CD4-positive, alpha-beta memory T cell (primary cell): ENCODE measurements at regions not wholly inside any gene's neighbourhood (a gene's known extent, or its start where the extent isn't known, plus 50 kb on each side); places are given as distances from the start of the nearest gene placed in this dataset.

Experiments
- CTCF ChIA-PET: fragments of 350-600 bp; sonication (Branson Sonifier 250); formaldehyde crosslinking; loops from one replicate; lab custom pipeline; 2021; ENCODE audit warnings: inconsistent platforms; ENCODE audit not compliant: partially characterized antibody; lab: Charles Lee
- POLR2A ChIA-PET: fragments of 350-600 bp; sonication (Branson Sonifier 250); formaldehyde crosslinking; loops from one replicate; lab custom pipeline; 2021; ENCODE audit not compliant: partially characterized antibody; lab: Charles Lee
- DNase-seq, 5 donors: peaks; one replicate each; pipeline versions ENCODE4 v3.0.0 to v3.0.0-alpha.2; 2020 to 2022; ENCODE audit warnings: mixed read lengths in 1 of 5
- H3K27ac ChIP-seq: one replicate; pipeline ENCODE4 v1.7.0; 2013; ENCODE audit warnings: low read depth, low read length
- H3K27me3 ChIP-seq: 2 replicates; pipeline ENCODE4 v1.7.0; 2013; ENCODE audit warnings: mild to moderate bottlenecking, low read length, moderate library complexity; ENCODE audit not compliant: insufficient read depth
- H3K36me3 ChIP-seq: 2 replicates; pipeline ENCODE4 v1.7.0; 2013; ENCODE audit warnings: mild to moderate bottlenecking, low read length, moderate library complexity; ENCODE audit not compliant: insufficient read depth
- H3K4me1 ChIP-seq: 2 replicates; pipeline ENCODE4 v1.7.0; 2013; ENCODE audit warnings: mild to moderate bottlenecking, low read length, moderate library complexity; ENCODE audit not compliant: insufficient read depth
- H3K4me3 ChIP-seq, 2 donors: one replicate each; pipeline ENCODE4 v1.7.0; 2013; ENCODE audit warnings: low read length in 2 of 2, mild to moderate bottlenecking in 1 of 2
- H3K9me3 ChIP-seq, 2 donors: one replicate each; pipeline ENCODE4 v1.7.0; 2013; ENCODE audit warnings: low read length in 2 of 2, control low read depth in 1 of 2; ENCODE audit not compliant: control insufficient read depth in 1 of 2
- H3K27ac Mint-ChIP-seq, 7 donors: one replicate each; pipeline ENCODE4 v1.8.0; 2020 to 2021; ENCODE audit warnings: mixed read lengths in 7 of 7, mild to moderate bottlenecking in 6 of 7, inconsistent platforms in 3 of 7, moderate library complexity in 3 of 7
- H3K27me3 Mint-ChIP-seq, 2 donors: one replicate each; pipeline ENCODE4 v1.8.0; 2020 to 2021; ENCODE audit warnings: mixed read lengths in 2 of 2
- H3K36me3 Mint-ChIP-seq, 2 donors: one replicate each; pipeline ENCODE4 v1.8.0; 2020 to 2021; ENCODE audit warnings: mixed read lengths in 2 of 2, inconsistent platforms in 1 of 2, mild to moderate bottlenecking in 1 of 2
- H3K4me1 Mint-ChIP-seq, 4 donors: one replicate each; pipeline ENCODE4 v1.8.0; 2020 to 2021; ENCODE audit warnings: mixed read lengths in 4 of 4, mild to moderate bottlenecking in 1 of 4
- H3K4me3 Mint-ChIP-seq, 8 donors: one replicate each; pipeline ENCODE4 v1.8.0; 2020 to 2021; ENCODE audit warnings: mixed read lengths in 8 of 8, mild to moderate bottlenecking in 7 of 8, moderate library complexity in 6 of 8, inconsistent platforms in 3 of 8
- H3K9me3 Mint-ChIP-seq, 8 donors: one replicate each; pipeline ENCODE4 v1.8.0; 2020 to 2021; ENCODE audit warnings: mixed read lengths in 8 of 8, mild to moderate bottlenecking in 5 of 8, inconsistent platforms in 3 of 8, moderate library complexity in 1 of 8
- intact Hi-C: fragments of 100-400 bp; cut with micrococcal nuclease; formaldehyde crosslinking; loops from one replicate; pipeline ENCODE4 v1.15.1; 2023

DNA sequence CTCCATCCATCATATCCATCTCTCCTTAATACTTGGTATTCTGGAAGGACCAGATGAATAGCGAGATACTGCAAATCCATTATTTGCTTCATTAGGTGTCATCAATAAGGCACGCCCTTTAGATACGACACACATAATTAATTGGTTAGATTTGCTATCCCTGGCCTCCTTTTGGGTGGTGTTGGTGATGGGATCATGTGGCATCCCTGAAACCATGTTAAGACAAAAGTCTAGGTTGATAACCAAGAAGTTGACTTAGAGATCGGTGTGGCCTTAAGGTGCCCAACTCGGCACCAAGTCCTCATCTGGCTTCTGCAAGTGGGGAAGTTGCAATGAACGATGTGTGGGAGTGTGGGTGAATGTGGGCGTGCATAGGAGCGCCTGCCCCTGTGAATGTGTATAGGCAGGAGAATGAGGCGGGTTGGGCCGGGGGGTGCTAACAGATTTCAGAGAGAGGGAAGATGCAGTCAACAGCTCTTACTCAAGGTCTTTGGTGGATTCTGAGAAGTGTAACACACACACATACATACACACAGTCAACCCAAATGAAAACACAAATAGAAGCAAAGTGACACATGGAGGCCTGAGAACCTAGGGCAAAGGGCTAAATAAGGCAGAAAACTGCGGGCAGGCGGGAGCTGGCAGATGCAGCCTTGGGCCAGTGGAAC lies 415.7 kb upstream of the ESRRG start:
- H3K36me3 Mint-ChIP-seq: peaks cover 0 to 5% of the 10 kb centered on the region in 2 donors
- no peak overlapping the region for H3K27ac Mint-ChIP-seq
- H3K9me3 Mint-ChIP-seq: peaks cover 2 to 34% (median 22%) of the 10 kb centered on the region in 8 donors
- no peak overlapping the region for H3K4me3 ChIP-seq
- CTCF ChIA-PET: no interaction called here
- peaks cover 0 to 5% (median 4%) of the 10 kb centered on the region in 4 donors for H3K4me1 Mint-ChIP-seq
- H3K4me3 Mint-ChIP-seq: peak overlapping the region in 1 of 8 donors; percentile 9
- no peak for DNase-seq
- peaks cover 39 to 50% of the 10 kb centered on the region in 2 donors for H3K27me3 Mint-ChIP-seq
- no peaks in the 10 kb centered on the region for H3K9me3 ChIP-seq
- H3K27me3 ChIP-seq: peaks cover 7% of the 10 kb centered on the region
- H3K4me1 ChIP-seq: no peaks in the 10 kb centered on the region
- POLR2A ChIA-PET: no interaction called here
- intact Hi-C loops: no loop called here
- H3K36me3 ChIP-seq: no peaks in the 10 kb centered on the region
- no peak overlapping the region for H3K27ac ChIP-seq

DNA sequence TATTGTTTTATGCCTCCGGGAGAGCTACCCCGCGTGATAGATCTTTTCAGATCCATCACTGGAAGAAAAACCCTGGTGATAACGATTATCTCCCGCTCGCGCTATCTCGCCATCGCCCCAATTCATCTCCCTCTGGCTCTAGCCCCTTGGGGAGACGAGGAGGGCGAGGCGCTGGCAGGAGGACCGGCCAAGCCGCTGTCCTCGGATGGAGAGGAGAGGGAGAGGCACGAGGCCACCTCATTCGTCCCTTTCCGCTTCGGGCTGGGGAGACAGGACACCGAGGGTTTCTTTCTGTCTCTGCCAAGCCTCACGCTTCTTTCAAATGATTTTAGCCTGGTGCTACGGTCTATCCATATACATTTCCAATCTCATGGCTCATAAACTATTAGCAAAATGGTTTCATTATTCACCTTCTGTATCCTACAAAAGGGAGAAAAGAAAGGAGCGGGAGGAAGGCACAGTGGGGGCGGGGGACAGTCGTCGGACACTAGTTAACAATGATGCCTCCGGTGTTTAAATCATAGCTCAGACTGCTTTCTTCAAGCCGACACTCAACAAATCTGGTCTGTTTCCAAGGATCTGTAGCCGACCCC lies 415.0 kb upstream of the ESRRG start:
- H3K9me3 ChIP-seq: no peaks in the 10 kb centered on the region
- H3K36me3 Mint-ChIP-seq: peaks cover 0 to 5% of the 10 kb centered on the region in 2 donors
- no peak for DNase-seq
- H3K4me3 ChIP-seq: no peak overlapping the region
- ChIA-PET POLR2A (no interaction called here), CTCF (no interaction called here)
- H3K27ac ChIP-seq: no peak overlapping the region
- H3K9me3 Mint-ChIP-seq: peaks cover 2 to 39% (median 23%) of the 10 kb centered on the region in 8 donors
- H3K4me3 Mint-ChIP-seq: no peak overlapping the region
- H3K36me3 ChIP-seq: no peaks in the 10 kb centered on the region
- intact Hi-C loops: no loop called here
- H3K27me3 ChIP-seq: peaks cover 7% of the 10 kb centered on the region
- no peak overlapping the region for H3K27ac Mint-ChIP-seq
- H3K27me3 Mint-ChIP-seq: peaks cover 41 to 52% of the 10 kb centered on the region in 2 donors
- peaks cover 0 to 5% (median 4%) of the 10 kb centered on the region in 4 donors for H3K4me1 Mint-ChIP-seq
- no peaks in the 10 kb centered on the region for H3K4me1 ChIP-seq

DNA sequence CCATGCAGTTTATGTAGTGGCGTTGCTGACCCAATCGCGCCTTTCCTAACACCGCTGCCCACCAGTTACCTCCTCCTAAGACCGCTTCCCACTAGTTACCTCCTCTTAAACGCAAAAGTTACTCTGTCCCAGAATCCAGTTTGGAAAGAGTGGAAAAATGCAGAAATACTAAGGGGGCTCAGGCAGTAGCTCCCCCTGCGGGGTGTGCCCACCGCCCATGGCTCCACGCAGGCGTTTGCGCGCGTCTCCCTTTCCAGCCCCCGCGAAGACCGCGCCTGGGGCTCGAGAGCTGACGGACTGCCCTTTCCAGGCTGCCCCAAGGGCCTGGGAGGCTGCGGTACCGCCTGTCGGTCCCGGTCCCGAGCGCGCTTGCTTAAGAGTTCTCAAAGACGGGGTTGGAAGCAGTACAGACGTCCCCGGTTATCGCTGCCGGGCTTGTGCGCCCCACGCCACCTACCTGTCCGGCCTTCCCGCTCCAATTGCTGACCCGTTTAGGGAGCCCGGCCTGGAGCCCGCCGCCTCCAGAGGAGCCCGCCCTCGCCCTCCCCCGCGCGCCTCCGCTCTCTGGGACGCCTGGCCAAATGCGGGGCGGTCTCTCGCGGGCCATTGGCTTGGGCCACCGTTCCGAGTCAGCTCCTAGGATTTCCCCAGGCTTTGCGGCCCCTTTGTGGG lies 414.1 kb upstream of the ESRRG start:
- no peak overlapping the region for H3K4me3 Mint-ChIP-seq
- CTCF ChIA-PET: no interaction called here
- no peak for DNase-seq
- no peaks in the 10 kb centered on the region for H3K4me1 ChIP-seq
- no peak overlapping the region for H3K27ac ChIP-seq
- POLR2A ChIA-PET: no interaction called here
- H3K4me1 Mint-ChIP-seq: peaks cover 0 to 5% (median 4%) of the 10 kb centered on the region in 4 donors
- H3K36me3 ChIP-seq: no peaks in the 10 kb centered on the region
- no peaks in the 10 kb centered on the region for H3K9me3 ChIP-seq
- H3K9me3 Mint-ChIP-seq: peaks cover 2 to 39% (median 23%) of the 10 kb centered on the region in 8 donors
- no peak overlapping the region for H3K27ac Mint-ChIP-seq
- intact Hi-C loops: no loop called here
- no peak overlapping the region for H3K4me3 ChIP-seq
- H3K27me3 ChIP-seq: peaks cover 7% of the 10 kb centered on the region
- peaks cover 47 to 55% of the 10 kb centered on the region in 2 donors for H3K27me3 Mint-ChIP-seq
- peaks cover 0 to 5% of the 10 kb centered on the region in 2 donors for H3K36me3 Mint-ChIP-seq

GRCh38 chr1:217136895-217137205 lies 413.6 kb upstream of the ESRRG start:
- peaks cover 7% of the 10 kb centered on the region for H3K27me3 ChIP-seq
- H3K9me3 Mint-ChIP-seq: peaks cover 2 to 43% (median 23%) of the 10 kb centered on the region in 8 donors
- H3K4me1 Mint-ChIP-seq: peaks cover 0 to 5% (median 4%) of the 10 kb centered on the region in 4 donors
- H3K4me3 ChIP-seq: no peak overlapping the region
- peaks cover 0 to 5% of the 10 kb centered on the region in 2 donors for H3K36me3 Mint-ChIP-seq
- no peaks in the 10 kb centered on the region for H3K4me1 ChIP-seq
- peaks cover 47 to 55% of the 10 kb centered on the region in 2 donors for H3K27me3 Mint-ChIP-seq
- ChIA-PET POLR2A (no interaction called here), CTCF (no interaction called here)
- H3K36me3 ChIP-seq: no peaks in the 10 kb centered on the region
- H3K27ac ChIP-seq: no peak overlapping the region
- H3K4me3 Mint-ChIP-seq: no peak overlapping the region
- no peak overlapping the region for H3K27ac Mint-ChIP-seq
- no peak for DNase-seq
- intact Hi-C loops: no loop called here
- no peaks in the 10 kb centered on the region for H3K9me3 ChIP-seq

DNA sequence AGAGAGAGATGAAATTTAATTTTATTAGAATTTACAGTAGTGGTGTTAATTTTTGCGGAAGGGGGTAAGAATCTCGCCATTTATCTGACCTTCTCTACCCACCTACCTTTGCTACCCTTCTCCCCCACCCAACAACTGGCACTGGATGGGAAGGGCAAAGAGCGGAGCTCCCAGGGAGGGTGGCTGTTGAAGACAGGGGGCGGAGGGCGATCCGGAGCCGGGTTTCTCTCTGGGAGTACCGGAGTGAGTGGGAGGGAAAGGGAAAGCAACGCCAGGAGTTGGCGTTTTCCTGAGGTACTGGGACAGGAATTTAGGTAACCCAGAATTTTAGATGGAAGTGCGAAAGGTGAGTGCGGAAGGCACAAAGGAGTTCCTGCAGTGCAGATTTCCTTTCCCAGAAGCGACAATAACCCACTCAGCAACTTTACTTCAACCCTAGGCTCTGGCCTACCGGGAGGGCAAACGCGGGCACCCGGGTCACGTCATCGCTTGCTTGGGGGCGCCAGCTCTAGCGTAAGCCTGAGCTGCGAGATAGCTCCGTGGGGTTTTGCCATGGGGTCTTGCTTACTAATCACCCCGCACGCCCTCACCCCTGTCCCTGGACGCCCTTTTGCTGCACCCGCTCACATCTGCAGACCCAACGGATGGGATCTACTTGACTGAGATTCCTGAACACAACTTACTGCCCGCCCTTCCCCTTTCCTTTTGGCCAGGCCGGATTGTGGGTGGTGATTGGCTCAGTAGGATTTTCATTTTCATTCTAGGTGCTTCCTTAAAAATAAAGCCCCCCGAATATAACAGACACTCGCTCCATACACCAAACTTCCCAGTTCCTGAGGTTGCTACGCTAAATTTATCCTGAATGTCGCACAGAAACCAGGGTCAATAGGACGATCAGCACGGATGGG lies 413.0 kb upstream of the ESRRG start:
- Histone ChIP-seq H3K9me3 (no peaks in the 10 kb centered on the region), H3K4me1 (no peaks in the 10 kb centered on the region), H3K36me3 (no peaks in the 10 kb centered on the region), H3K27ac (no peak overlapping the region), H3K27me3 (peaks cover 7% of the 10 kb centered on the region), H3K4me3 (no peak overlapping the region)
- no peak overlapping the region for H3K27ac Mint-ChIP-seq
- H3K4me3 Mint-ChIP-seq: no peak overlapping the region
- peaks cover 47 to 52% of the 10 kb centered on the region in 2 donors for H3K27me3 Mint-ChIP-seq
- intact Hi-C loops: no loop called here
- POLR2A ChIA-PET: no interaction called here
- DNase-seq: no peak
- peaks cover 0 to 5% (median 4%) of the 10 kb centered on the region in 4 donors for H3K4me1 Mint-ChIP-seq
- CTCF ChIA-PET: no interaction called here
- H3K9me3 Mint-ChIP-seq: peaks cover 2 to 46% (median 20%) of the 10 kb centered on the region in 8 donors
- peaks cover 0 to 5% of the 10 kb centered on the region in 2 donors for H3K36me3 Mint-ChIP-seq

DNA sequence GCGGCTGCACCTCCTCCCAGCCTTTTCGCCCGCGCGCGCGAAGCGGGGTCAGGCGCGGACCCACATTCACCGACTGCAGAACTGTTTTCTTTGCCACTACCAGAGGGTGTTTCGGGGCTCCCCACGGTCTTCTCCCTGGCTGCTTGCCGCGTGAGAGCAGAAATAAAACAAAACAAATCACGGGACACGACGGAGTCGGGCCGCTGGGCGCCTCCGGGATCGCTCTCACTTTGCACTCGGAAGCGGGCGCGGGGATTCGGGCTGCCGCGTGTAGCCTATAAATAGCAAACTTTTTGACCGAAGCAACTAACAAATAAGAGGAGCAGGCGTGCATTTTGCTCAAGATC lies 412.3 kb upstream of the ESRRG start:
- Mint-ChIP-seq H3K4me3 (no peak overlapping the region), H3K27ac (no peak overlapping the region), H3K36me3 (peaks cover 0 to 5% of the 10 kb centered on the region in 2 donors), H3K27me3 (peaks cover 41 to 47% of the 10 kb centered on the region in 2 donors), H3K4me1 (peaks cover 0 to 5% (median 4%) of the 10 kb centered on the region in 4 donors), H3K9me3 (peaks cover 0 to 39% (median 16%) of the 10 kb centered on the region in 8 donors)
- Histone ChIP-seq H3K4me3 (no peak overlapping the region), H3K4me1 (no peaks in the 10 kb centered on the region), H3K36me3 (no peaks in the 10 kb centered on the region), H3K27me3 (peaks cover 7% of the 10 kb centered on the region), H3K27ac (no peak overlapping the region), H3K9me3 (no peaks in the 10 kb centered on the region)
- POLR2A ChIA-PET: no interaction called here
- intact Hi-C loops: no loop called here
- CTCF ChIA-PET: no interaction called here
- DNase-seq: no peak
